ENCODE measurements at regions not wholly inside any gene's neighbourhood (a gene's known extent, or its start where the extent isn't known, plus 50 kb on each side); places are given as distances from the start of the nearest gene placed in this dataset.

DNA sequence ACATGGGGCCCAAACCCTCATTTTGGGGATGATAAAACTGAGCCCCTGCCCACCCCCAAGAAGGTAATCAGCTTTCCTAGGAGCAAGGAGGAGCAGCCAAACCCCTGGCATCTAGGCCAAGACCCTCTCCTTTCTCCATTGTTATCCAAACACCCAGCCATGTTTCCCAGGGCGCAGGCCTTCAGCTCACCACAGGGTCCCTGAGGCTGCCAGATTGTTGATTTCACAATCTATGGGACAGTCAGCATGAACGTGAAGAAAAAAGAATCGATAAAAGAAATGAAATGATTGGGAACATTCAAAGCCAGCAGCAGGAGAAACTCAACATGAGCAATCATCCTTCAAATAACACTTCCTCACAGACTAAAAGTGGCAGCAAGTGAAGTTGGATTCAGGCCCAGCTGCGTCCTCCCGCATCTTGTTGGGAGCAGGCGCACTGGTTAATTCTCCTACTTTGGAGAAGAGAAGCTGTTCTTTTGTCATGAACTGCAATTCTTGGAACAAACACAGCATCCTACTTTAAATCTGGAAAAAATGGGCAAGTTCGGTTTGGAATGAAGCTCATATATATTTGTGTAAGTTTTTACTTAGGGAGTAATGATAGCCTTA is 241.8 kb upstream of the PRDM1 start:
- no peak for DNase-seq

GRCh38 chr6:105839266-105839665 is 246.9 kb upstream of the PRDM1 start:
- no peak for DNase-seq

GRCh38 chr6:105838171-105838570 is 248.0 kb upstream of the PRDM1 start:
- no peak for DNase-seq

DNA sequence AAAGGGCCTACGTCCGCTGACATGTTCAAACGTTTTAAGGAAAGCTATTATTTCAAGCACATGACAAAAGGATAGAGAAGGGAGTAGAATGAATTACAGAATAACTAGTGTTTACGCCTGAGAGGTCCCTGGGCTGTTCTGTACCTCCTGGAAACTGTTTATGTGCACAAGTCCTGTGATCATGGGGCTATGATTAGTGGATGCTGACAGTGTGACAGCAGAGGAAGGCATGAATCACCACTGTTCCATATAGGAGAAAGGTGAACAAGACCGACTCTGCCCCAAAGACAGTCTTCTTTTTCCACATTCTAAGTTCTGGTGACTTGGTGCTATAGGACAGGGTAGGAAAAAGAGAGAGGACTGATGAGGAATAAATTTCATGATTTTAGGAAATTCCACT is 249.2 kb upstream of the PRDM1 start:
- no peak for DNase-seq

DNA sequence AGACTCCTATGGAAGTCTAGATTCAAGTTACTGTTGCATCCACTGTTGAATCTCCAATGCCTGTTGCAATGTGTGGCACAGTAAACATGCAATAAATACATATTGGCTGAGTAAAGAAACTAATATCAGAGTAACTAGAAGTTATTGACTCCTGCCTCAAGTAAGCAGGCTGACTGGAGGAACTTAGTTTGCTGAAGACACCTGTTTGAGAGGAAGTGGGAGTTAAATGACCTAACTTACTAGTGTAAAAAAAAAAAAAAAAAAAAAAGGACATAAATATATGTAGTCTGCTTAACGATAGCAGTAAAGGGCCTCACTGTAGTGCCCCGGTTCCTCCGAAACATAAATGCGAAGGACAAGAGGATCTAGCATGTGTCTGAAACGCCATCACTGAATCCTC is 249.8 kb upstream of the PRDM1 start:
- DNase-seq = no peak

GRCh38 chr6:105835373-105835772 is 250.8 kb upstream of the PRDM1 start:
- no peak for DNase-seq

DNA sequence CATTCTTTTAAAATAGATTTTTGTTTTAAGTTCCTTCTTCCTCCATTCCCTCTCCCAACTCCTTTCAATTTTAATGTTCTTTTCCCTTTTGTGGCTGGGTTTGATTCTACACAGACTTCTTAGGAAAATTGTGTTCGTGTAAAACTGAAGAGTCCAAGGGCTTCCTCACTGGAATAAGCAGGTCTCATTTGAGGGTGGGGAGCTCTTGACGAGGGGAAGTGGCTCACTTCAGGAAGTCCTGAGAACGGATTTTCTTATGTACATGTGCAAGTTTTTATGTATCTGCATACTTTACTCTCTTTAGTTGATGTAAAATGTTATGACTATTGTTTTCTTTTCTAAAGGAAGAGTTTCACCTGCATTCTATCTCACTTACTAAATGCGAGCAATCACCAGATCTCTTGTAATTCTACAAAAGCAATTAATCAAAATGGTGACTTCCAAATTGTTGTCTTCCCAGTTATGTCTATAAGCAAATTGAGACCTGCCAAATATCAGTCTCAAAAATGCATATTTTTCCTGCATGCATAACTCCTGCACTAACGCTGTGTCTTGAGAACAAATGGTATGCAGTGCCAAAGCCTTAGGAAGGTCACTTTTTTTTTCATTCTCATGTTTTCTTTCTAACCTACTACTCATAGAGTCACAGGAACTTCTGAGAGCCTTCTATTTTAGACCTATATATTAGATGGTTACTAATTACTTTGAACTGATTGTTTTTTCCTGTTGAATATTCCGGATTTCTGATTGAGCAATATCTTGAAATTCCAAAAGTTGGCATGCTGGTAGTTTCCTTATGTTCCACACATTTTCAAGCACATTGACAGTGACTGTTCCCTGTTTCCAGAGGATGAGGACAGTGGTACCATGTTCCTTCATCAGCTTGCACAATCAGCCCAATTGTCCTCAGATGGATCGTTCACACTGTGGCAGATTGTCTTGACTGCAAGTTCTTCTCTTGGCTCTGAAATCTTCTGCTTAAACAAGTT is 251.9 kb upstream of the PRDM1 start:
- DNase-seq = no peak

GRCh38 chr6:105832313-105832761 is 253.8 kb upstream of the PRDM1 start:
- no peak for DNase-seq

GRCh38 chr6:105831311-105832097 is 254.6 kb upstream of the PRDM1 start:
- no peak for DNase-seq

DNA sequence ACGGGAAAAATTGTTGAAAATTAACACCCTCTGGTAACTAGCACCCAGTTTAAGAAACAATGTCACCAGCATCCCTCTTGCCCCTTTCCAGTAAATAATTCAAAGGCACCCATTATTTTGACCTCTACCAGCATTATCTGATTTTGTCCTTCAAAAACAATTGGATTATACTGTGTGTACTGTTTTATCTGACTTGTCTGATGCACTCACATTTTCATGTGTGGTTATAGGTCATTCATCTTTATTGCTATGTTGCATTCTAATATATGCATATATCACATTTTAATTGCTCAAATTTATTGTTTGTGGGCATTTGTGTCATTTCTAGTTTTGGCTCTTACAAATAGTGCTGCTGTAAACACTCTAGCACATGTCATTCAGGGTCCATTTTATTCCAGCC is 260.9 kb upstream of the PRDM1 start:
- no peak for DNase-seq

DNA sequence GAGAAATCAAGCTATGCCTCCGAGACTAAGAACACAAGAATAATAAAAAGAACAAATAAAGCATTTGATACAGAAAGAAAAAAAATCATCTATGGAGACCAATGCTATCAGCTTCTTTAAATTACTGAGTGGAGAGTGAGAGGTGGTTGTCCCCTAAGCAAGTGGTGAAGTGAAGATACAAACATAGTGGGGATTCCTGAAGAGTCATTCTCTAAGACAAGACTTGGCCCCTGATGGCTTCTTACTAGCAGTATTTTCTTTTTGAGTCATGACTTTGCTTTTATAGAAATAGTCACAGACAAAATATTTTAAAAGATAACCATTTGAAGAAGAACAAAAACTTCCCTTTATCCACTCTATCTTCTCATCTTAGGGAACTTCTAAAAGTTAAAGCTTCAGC is 261.4 kb upstream of the PRDM1 start:
- DNase-seq = no peak

GRCh38 chr6:105821777-105822176 is 264.4 kb upstream of the PRDM1 start:
- no peak for DNase-seq

GRCh38 chr6:105821027-105821426 is 265.1 kb upstream of the PRDM1 start:
- DNase-seq = no peak

DNA sequence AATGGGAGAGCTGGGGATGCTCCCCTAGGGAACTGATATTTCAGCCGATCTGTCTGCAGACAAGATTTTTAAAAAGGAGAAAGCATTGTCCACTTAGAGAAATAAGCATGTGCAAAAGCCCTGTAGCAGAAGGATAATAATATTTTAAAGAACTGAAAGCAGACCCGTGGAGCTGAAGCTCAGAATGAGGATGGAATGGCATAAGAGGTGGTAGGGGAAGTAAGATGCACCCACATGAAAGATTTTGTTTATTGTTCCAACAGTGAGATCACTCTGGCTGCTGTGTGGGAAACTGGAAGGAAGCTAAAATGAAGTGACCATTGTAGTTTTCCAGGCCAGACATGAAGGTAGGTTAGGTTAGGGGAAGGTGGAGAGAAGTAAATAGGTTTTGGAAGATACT is 266.4 kb upstream of the PRDM1 start:
- no peak for DNase-seq

DNA sequence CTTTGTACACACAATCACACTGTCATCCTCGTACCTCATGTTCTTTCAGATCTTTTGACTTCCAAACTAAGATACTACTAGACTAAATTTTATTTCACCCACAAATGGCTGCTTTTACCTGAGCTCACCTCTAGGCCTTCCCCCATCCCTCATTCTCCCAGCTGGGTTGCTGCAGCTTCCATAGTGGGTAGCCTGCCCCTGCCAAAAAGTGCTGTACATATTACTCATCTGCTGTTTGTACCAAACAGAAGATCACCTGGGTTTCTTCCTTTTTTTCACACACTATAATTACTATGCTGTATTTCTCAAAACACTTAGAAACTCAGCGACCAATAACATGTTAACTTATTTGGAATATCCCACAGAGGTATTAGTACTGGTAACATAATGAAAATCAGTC is 267.6 kb upstream of the PRDM1 start:
- DNase-seq = no peak

DNA sequence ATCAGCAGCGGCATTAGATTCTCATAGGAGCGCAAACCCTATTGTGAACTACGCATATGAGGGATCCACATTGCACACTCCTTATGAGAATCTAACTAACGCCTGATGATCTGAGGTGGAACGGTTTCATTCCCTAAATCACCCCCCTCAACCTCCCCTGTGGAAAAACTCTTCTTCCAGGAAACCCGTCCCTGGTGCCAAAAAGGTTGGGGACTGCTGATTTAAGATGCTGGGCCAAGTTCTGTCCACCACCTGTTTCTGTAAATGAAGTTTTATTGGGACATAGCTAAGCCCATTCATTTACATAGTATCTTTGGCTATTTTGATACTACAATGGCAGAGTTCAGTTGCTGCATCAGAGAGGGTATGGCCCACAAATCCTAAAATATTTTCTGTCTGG is 268.2 kb upstream of the PRDM1 start:
- no peak for DNase-seq

DNA sequence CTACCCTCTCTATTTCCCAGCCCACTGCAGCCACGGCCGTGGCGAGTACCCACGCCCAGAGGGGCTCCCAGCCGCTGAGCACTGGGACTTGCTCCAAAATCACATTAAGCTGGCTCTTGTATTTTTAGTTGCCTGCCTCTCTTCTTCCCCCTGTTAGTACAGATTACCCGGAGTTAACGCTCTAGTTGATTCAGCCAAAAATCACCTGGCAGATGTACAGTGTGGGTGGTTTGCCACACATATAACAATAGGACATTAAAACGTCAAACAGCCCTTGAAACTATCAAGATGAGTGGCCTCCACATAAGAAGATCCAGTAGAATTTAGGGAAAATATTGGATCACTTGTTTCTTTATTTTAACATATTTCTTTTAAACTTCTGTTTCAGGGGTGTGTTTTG is 268.8 kb upstream of the PRDM1 start:
- no peak for DNase-seq

- DNase-seq = no peak
Observed at GRCh38 chr6:105816847-105817246, 269.3 kb upstream of the PRDM1 start.

DNA sequence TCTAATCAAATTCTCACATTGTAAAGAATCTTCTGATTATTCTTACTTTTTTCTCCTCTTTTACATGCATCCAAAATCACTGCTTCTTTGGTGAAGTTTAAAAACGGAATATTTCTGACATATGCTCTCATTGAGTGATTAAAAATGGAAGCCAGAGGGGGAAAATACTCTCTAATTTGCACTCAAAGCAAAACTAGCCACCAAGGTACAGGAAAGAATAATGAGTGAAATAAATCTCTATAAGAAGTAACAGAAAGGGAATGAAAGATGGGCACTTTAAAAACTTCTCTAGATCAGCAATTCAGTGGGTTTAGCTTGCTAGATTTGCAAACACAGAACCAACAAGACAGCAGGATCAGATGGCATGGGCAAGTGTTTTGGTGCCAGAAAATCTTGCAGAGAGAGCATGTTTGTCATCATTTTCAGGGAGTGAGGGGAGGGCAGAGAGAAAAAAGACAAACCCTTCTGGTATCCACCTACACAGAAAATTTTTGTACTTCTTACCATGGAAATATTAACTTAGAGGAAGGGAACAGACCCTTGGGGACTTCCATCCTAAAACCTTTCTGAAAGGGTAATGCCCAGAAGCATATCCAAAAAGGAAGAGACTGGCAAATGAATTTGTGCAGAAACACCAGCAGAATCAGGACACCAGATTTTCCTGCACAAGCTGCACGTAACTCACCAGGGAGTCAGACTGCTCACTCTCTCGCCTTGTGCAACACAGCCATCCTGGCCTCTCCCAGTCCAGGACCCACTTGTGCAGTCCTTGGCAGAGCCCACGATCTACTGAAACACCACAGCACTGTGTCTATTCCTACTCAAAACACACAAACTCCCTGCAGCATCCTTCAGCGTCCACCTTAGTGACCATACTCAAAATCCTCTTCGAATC is 270.2 kb upstream of the PRDM1 start:
- no peak for DNase-seq

GRCh38 chr6:105814745-105815536 is 271.2 kb upstream of the PRDM1 start:
- no peak for DNase-seq

DNA sequence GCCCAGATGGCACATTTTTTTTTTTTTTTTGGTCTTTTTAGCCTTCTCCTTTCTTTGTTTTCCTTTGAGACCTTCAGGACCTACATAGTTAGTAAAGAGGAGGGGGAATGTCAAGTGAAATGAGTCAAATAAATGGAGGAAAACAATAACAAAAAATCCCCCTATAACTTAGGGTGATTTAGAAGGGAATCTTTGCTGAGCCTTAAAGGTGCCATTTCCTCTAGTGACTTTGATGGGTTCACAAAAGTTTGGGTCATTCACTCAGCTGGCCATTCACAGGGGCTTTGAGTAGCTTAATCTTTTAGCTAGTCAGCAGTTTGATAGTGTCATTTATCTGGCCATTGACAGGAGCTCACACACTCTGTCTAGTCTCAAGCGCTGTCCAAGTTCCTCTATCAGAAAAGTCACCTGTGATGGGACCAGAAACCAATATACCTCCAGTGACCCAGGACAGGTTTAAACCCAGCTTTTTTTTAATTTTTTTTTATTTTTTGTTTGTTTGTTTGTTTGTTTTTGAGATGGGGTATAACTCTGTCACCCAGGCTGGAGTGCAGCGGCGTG is 275.1 kb upstream of the PRDM1 start:
- no peak for DNase-seq

All from hindlimb muscle (tissue), 1 donor.